DMS114 treated with DMSO at 0.1 percent for 48 hours (cell line): ENCODE measurements at regions not wholly inside any gene's neighbourhood (a gene's known extent, or its start where the extent isn't known, plus 50 kb on each side); places are given as distances from the start of the nearest gene placed in this dataset.

Source experiments
- DNase-seq: peaks from one replicate; lab custom pipeline; 2025; ENCODE audit not compliant: unreplicated experiment; lab: John Stamatoyannopoulos, UW

DNA sequence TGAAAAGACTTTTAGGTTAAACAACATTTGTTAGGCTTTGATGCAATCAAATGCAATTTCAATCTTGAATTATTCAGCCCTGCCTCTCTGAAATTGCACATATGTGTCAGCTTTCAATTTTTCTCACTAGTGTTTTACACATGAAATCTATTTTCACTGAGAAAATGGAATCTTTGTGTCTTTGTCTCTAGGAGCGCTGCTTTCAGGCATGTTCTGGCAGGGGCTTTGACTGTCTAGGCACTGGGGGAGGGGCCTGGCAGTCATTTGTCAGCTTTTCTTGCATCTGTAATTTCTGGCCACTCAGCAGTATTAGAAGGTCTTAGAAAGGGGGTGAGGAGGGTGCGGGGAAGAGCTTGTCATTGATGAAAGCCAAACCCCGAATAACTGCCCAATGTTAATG is 264.4 kb downstream of the PTPRC start:
- DNase-seq = no peak

DNA sequence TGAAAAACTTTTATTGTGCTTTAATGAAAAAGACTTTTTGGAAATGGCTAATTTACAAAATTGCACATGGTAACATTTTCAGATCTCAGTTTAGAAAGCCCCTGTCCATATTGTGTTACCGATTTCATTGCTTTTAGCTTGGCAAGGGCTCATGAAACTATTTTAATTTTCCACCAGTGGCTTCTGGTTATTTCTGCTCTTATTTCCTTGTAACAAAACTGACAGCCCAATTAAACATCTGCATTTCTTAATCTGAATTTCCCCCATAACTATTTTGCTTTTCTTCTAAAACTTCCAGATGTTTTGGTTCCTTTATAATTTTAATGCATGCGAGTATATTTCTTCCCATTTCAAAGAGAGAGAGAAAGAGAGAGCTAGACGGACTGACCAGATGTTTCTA is 264.8 kb downstream of the PTPRC start:
- no peak for DNase-seq

DNA sequence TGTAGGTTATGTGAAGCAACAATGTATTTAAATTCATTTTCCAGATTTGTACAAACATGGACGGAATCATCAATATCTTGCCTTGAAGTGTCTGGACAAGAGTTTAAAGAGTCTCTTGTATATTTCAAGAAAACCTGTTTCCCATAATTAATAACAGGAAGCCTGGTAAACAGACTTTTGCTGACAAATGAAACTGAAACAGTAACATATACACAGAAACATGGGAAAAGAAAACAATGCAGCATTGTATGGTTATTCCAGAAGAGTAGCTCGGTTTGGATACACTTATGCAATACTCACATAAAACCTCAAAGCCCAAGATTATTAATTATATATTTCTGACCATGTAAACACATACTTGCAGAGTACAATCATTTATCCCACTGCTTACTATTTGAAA is 265.5 kb downstream of the PTPRC start:
- DNase-seq = no peak

- no peak for DNase-seq
Observed at GRCh38 chr1:198906739-198907422, 268.0 kb downstream of the PTPRC start.

GRCh38 chr1:198907423-198907746 is 268.5 kb downstream of the PTPRC start:
- DNase-seq = no peak

DNA sequence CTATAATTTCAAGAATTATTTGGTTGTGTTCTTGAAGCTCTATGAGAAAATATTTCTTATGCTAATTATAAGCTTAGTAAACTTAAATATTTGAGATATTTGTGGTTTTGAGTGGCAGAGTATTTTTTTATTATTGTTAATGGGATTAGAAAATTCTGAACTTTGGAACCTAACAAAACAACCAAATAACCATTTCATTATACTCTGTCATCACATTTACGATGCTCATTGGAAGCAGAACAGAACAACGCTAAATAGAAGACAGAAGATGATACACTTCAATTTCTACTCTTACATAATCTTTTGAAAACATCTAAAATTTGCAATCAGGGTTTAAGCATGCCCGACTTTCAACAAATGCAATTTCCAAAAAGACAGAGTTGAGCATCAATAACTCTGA is 270.2 kb downstream of the PTPRC start:
- no peak for DNase-seq

GRCh38 chr1:198909973-198910372 is 271.1 kb downstream of the PTPRC start:
- DNase-seq = no peak

- no peak for DNase-seq
Observed at GRCh38 chr1:198910816-198911215, 272.0 kb downstream of the PTPRC start.

- no peak for DNase-seq
Observed at GRCh38 chr1:198912046-198912445, 273.2 kb downstream of the PTPRC start.

GRCh38 chr1:198913667-198914066 is 274.8 kb downstream of the PTPRC start:
- DNase-seq = no peak

- DNase-seq = no peak
Observed at GRCh38 chr1:198915327-198916231, 276.7 kb downstream of the PTPRC start.

- DNase-seq = no peak
Observed at GRCh38 chr1:198917226-198917625, 278.4 kb downstream of the PTPRC start.

- no peak for DNase-seq
Observed at GRCh38 chr1:198918920-198919319, 280.1 kb downstream of the PTPRC start.

DNA sequence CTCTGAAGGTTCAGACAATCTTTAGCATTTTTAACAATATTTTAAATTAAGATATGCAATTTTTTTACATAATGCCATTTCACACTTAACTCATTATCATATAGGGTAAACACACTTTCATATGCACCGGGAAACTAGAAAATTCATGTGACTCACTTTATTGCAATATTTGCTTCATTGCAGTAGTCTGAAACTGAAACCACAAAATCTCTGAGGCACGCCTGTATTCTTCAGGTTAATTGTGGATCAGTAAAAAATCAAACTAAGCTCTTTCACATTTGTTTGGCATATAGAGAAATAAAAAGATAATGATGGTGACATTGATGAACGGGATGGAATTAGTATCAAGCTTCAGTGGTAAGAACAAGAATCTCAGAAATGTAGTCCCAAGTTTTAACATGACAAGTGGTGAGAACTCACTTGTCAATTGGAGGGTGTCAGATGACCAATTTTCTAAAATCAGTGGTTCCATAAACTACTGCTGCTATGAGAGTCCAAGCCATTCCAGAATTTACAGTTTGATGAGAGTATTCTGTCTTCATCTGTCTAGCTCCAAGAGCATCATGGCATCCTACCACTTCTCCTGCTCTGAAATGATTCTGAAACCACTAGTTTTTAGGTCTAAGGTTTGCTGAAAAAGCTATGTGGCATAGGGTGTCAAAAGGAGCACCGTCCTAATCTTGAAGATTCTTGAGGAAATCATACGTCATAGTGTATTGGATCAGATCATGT is 281.0 kb downstream of the PTPRC start:
- DNase-seq = no peak

DNA sequence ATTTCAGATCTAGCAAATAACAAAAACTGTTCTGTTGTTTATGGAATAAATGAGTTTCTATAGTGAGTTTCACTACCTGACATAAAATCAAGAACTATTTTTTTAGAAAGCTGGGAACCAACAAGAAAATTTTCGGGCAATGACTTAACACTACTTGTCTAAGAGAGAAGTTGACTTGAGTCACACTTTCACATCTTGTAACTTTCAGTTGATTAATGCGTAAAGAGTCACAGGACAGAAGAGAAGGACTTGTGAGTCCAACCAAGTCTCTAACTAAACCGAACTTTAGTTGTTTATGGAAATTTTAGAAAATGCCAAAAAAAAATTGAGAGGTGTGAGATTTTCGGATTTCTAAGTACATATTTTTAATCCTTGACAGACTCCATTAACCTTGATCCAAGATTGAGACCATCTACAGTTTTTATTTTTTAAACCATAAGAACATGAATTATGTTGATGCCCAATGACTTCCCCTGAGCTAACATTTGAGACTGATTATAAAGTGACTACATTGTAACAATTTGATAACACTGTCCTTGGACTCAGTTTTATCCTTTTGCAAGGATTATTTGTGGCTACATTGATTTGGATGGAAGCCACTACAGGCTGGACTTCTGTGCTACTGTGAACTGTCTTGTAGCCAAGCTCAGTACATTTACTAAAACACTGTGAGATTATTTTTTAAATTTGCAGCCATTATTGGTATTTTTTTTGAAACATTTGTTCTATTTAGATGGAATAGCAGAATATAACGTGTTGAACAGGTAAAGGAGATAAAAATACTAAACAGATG is 284.0 kb downstream of the PTPRC start:
- no peak for DNase-seq

DNA sequence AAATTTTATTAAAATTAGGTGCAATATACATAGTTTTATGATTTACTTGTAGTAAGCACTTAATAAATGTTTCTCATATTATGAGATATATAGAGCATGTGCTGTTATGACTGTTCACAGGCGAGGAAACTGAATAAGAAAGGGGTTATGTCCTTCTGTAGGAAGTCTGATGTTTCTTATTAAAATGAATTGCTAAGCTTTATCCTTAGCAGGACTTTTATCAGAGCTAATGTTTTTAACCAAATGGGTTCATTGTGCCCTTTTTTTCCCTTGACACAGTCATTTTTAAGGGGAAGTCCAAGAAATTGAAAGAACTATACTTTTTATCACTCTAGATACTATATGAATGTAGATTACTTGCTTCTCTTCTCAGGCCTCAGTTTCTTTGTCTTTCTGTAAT is 285.2 kb downstream of the PTPRC start:
- no peak for DNase-seq

DNA sequence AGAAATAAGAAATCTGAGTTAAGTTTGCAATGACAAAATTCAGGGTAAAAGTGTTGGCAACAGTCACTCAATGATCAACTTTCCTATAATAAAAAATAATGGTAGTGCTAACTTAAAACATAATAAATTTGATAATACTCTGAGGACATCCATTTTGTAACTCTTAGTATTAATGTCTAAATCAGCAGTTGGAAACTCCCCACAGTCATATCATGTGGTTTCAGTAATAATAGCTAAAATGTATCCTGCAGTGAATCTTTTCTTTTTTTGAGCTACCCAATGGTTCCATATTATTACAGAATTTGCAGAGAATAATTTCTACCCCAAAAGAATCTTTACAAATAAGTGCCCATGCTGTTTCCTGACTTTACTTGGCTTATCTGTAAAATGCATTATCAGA is 286.7 kb downstream of the PTPRC start:
- no peak for DNase-seq

DNA sequence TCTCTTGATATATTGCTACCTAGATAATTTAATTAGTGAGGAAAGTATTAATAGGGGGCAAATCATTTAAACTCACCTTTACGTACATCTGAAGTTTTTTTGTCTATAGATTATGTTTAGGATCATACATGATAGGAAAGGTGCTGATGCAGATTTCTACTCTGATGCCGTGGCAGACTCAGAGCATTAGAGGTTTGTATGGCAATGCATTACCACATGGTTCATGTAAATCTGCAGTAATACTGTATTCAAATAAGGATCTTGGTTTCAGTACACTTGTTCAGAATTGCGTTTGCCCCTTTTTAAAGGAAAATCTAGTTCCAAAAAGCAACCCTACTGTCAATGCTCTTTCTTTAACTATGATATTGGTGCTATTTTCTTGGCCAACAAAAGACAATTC is 288.3 kb downstream of the PTPRC start:
- no peak for DNase-seq

GRCh38 chr1:198929111-198929604 is 290.3 kb downstream of the PTPRC start:
- no peak for DNase-seq

- no peak for DNase-seq
Observed at GRCh38 chr1:198929961-198930599, 291.2 kb downstream of the PTPRC start.
